M059J (cell line): ENCODE measurements at regions not wholly inside any gene's neighbourhood (a gene's known extent, or its start where the extent isn't known, plus 50 kb on each side); places are given as distances from the start of the nearest gene placed in this dataset.

Experiments used
- DNase-seq: peaks from one replicate; pipeline ENCODE4 v3.0.0-alpha.2; 2012; ENCODE audit warnings: low read depth

GRCh38 chr4:101593666-101594065 is 196.9 kb upstream of the BANK1 start:
- DNase-seq, result no peak

- DNase-seq, result peak; percentile 6
Observed at GRCh38 chr4:101584306-101584705, 206.2 kb upstream of the BANK1 start.

- DNase-seq, result no peak
Observed at GRCh38 chr4:101563126-101563525, 215.8 kb upstream of the PPP3CA start.

GRCh38 chr4:101556842-101557241 is 209.5 kb upstream of the PPP3CA start:
- no peak for DNase-seq

- no peak for DNase-seq
Observed at GRCh38 chr4:101555341-101555880, 208.1 kb upstream of the PPP3CA start.

GRCh38 chr4:101540336-101540735 is 193.0 kb upstream of the PPP3CA start:
- DNase-seq, result no peak

- no peak for DNase-seq
Observed at GRCh38 chr4:101528526-101528925, 181.2 kb upstream of the PPP3CA start.

GRCh38 chr4:101527188-101527587 is 179.9 kb upstream of the PPP3CA start:
- DNase-seq, result peak; percentile 2

- DNase-seq, result no peak
Observed at GRCh38 chr4:101515566-101515965, 168.2 kb upstream of the PPP3CA start.

- no peak for DNase-seq
Observed at GRCh38 chr4:101515099-101515498, 167.8 kb upstream of the PPP3CA start.

GRCh38 chr4:101512416-101512815 is 165.1 kb upstream of the PPP3CA start:
- DNase-seq, result no peak

- DNase-seq, result no peak
Observed at GRCh38 chr4:101501421-101501820, 154.1 kb upstream of the PPP3CA start.

- no peak for DNase-seq
Observed at GRCh38 chr4:101500742-101501141, 153.4 kb upstream of the PPP3CA start.

GRCh38 chr4:101475246-101475645 is 127.9 kb upstream of the PPP3CA start:
- no peak for DNase-seq

- no peak for DNase-seq
Observed at GRCh38 chr4:101471201-101471600, 123.9 kb upstream of the PPP3CA start.

GRCh38 chr4:101464596-101464995 is 117.3 kb upstream of the PPP3CA start:
- DNase-seq, result no peak

GRCh38 chr4:101458914-101459313 is 111.6 kb upstream of the PPP3CA start:
- DNase-seq, result no peak

GRCh38 chr4:101458473-101458872 is 111.1 kb upstream of the PPP3CA start:
- no peak for DNase-seq

GRCh38 chr4:101451086-101451485 is 103.8 kb upstream of the PPP3CA start:
- DNase-seq, result no peak

GRCh38 chr4:101441446-101441845 is 94.1 kb upstream of the PPP3CA start:
- no peak for DNase-seq

GRCh38 chr4:101439926-101440325 is 92.6 kb upstream of the PPP3CA start:
- no peak for DNase-seq

GRCh38 chr4:101421386-101421785 is 74.1 kb upstream of the PPP3CA start:
- no peak for DNase-seq

GRCh38 chr4:101420661-101421060 is 73.3 kb upstream of the PPP3CA start:
- no peak for DNase-seq

- peak; percentile 3 for DNase-seq
Observed at GRCh38 chr4:101419336-101420135, 72.2 kb upstream of the PPP3CA start.
